ENCODE measurements at regions not wholly inside any gene's neighbourhood (a gene's known extent, or its start where the extent isn't known, plus 50 kb on each side); places are given as distances from the start of the nearest gene placed in this dataset.

DNA sequence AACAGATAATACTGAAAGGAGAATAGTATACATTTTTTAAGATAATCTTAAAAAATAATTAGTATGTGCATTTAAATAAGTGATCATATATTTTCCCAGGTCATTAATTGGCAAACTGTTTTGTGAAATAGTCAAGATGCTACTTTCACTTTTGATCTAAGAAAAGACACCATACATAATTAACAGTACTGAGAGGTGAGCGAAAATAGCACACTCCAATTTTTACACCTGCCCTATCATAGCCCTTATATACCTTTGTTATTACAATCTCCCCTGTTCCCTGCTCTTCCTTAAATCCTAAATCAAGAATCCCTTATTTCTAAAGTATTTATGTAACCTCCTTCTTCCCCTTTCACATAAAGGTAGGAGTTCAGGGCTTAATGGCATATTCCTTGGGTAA, 500.1 kb upstream of the LRATD1 start:
- TF ChIP-seq, protein P1, sequence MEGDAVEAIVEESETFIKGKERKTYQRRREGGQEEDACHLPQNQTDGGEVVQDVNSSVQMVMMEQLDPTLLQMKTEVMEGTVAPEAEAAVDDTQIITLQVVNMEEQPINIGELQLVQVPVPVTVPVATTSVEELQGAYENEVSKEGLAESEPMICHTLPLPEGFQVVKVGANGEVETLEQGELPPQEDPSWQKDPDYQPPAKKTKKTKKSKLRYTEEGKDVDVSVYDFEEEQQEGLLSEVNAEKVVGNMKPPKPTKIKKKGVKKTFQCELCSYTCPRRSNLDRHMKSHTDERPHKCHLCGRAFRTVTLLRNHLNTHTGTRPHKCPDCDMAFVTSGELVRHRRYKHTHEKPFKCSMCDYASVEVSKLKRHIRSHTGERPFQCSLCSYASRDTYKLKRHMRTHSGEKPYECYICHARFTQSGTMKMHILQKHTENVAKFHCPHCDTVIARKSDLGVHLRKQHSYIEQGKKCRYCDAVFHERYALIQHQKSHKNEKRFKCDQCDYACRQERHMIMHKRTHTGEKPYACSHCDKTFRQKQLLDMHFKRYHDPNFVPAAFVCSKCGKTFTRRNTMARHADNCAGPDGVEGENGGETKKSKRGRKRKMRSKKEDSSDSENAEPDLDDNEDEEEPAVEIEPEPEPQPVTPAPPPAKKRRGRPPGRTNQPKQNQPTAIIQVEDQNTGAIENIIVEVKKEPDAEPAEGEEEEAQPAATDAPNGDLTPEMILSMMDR (IDR thresholded peaks at IDR 0.05) = no peak
- TF ChIP-seq POLR2A (IDR thresholded peaks at IDR 0.05) = no peak

Data from body of pancreas (tissue), 4 donors.